B cell (primary cell): ENCODE measurements at regions not wholly inside any gene's neighbourhood (a gene's known extent, or its start where the extent isn't known, plus 50 kb on each side); places are given as distances from the start of the nearest gene placed in this dataset.

ENCODE experiments used
- ATAC-seq: fragments of 200-7000 bp; cut with Tn5 transposase; one replicate; pipeline ENCODE4 v1.10.0; 2021; ENCODE audit warnings: low read depth, mild to moderate bottlenecking, moderate number of reproducible peaks, moderate library complexity
- CTCF ChIA-PET: fragments of 350-600 bp; sonication (Branson Sonifier 250); formaldehyde crosslinking; loops from one replicate; lab custom pipeline; 2021; ENCODE audit warnings: antibody characterized with exemption, inconsistent platforms; lab: Charles Lee
- POLR2A ChIA-PET: fragments of 350-600 bp; sonication (Branson Sonifier 250); formaldehyde crosslinking; loops from one replicate; lab custom pipeline; 2021; ENCODE audit warnings: antibody characterized with exemption; lab: Charles Lee
- DNase-seq: peaks from one replicate; pipeline ENCODE4 v3.0.0; 2013
- H2AFZ ChIP-seq: 2 replicates; pipeline ENCODE4 v1.6.1; 2012; ENCODE audit warnings: mild to moderate bottlenecking, low read depth, low read length; ENCODE audit not compliant: insufficient read depth, poor library complexity, severe bottlenecking
- H3K27ac ChIP-seq, 2 donors: 1 replicate in 1 of 2; 2 replicates in 1 of 2; pipeline ENCODE4 v1.5.1; 2012 to 2013; ENCODE audit warnings: low read length in 2 of 2, mild to moderate bottlenecking in 2 of 2, moderate library complexity in 1 of 2
- H3K27me3 ChIP-seq, 4 experiments: fragments of 200-600 bp in 1 of 4; sonication (generic) in 1 of 4; replicated peaks in 1 of 4; 1 replicate in 2 of 4; 2 replicates in 2 of 4; pipeline versions ENCODE4 v1.6.1 to v1.7.0; 2013 to 2016; ENCODE audit warnings: low read length in 3 of 4, mild to moderate bottlenecking in 2 of 4, mixed read lengths in 1 of 4, moderate library complexity in 1 of 4; ENCODE audit not compliant: insufficient read depth in 4 of 4, control insufficient read depth in 3 of 4; ENCODE audit errors: control extremely low read depth in 1 of 4
- H3K36me3 ChIP-seq, 2 experiments: replicated peaks in 1 of 2; 1 replicate in 1 of 2; 2 replicates in 1 of 2; pipeline versions ENCODE4 v1.6.1 to v1.7.1; 2013; ENCODE audit warnings: low read length in 1 of 2; ENCODE audit not compliant: insufficient read depth in 2 of 2, control insufficient read depth in 1 of 2; ENCODE audit errors: control extremely low read depth in 1 of 2, extremely low read depth in 1 of 2
- H3K4me1 ChIP-seq, 2 donors: fragments of 200-600 bp in 1 of 2; sonication (generic) in 1 of 2; 1 replicate in 1 of 2; 2 replicates in 1 of 2; pipeline versions ENCODE4 v1.5.1 to v1.6.1; 2013 to 2017; ENCODE audit warnings: low read length in 2 of 2; ENCODE audit not compliant: control insufficient read depth in 2 of 2, insufficient read depth in 2 of 2
- H3K4me2 ChIP-seq: replicated peaks from 2 replicates; pipeline ENCODE3; 2012; ENCODE audit warnings: mild to moderate bottlenecking, low read depth, low read length; ENCODE audit not compliant: poor library complexity, severe bottlenecking
- H3K4me3 ChIP-seq, 5 experiments: fragments of 200-600 bp in 1 of 5; sonication (generic) in 1 of 5; 1 replicate in 3 of 5; 2 replicates in 2 of 5; pipeline versions ENCODE4 v1.5.1 to v1.7.0; 2011 to 2016; ENCODE audit warnings: low read length in 4 of 5, mild to moderate bottlenecking in 4 of 5, low read depth in 2 of 5, control low read depth in 1 of 5, moderate library complexity in 1 of 5; ENCODE audit not compliant: insufficient read depth in 1 of 5; ENCODE audit errors: control extremely low read depth in 1 of 5, extremely low read depth in 1 of 5
- H3K79me2 ChIP-seq: fragments of 200-600 bp; sonication (generic); one replicate; pipeline ENCODE4 v1.6.0; 2016; ENCODE audit warnings: low read length; ENCODE audit not compliant: control insufficient read depth, insufficient read depth
- H3K9ac ChIP-seq: fragments of 200-600 bp; sonication (generic); 2 replicates; pipeline ENCODE4 v1.6.1; 2017; ENCODE audit warnings: mild to moderate bottlenecking, low read length, moderate library complexity
- H3K9me3 ChIP-seq, 3 donors: one replicate each; pipeline versions ENCODE4 v1.6.1 to v1.7.1; 2013; ENCODE audit warnings: low read length in 2 of 3; ENCODE audit not compliant: control insufficient read depth in 2 of 3, insufficient read depth in 1 of 3; ENCODE audit errors: control extremely low read depth in 1 of 3
- H4K20me1 ChIP-seq: 2 replicates; pipeline ENCODE4 v1.6.0; 2012; ENCODE audit warnings: mild to moderate bottlenecking, low read length; ENCODE audit not compliant: insufficient read depth, control insufficient read depth, poor library complexity, severe bottlenecking
- H3K27ac Mint-ChIP-seq: one replicate; pipeline ENCODE4 v1.8.0; 2021; ENCODE audit warnings: mixed read lengths
- H3K27me3 Mint-ChIP-seq: one replicate; pipeline ENCODE4 v1.8.0; 2021; ENCODE audit warnings: mixed read lengths
- H3K4me1 Mint-ChIP-seq: one replicate; pipeline ENCODE4 v1.8.0; 2021; ENCODE audit warnings: mixed read lengths
- H3K4me3 Mint-ChIP-seq: one replicate; pipeline ENCODE4 v1.8.0; 2021; ENCODE audit warnings: mixed read lengths
- H3K9me3 Mint-ChIP-seq: one replicate; pipeline ENCODE4 v1.8.0; 2022; ENCODE audit warnings: mixed read lengths; ENCODE audit not compliant: insufficient read depth
- EZH2 ChIP-seq: IDR thresholded peaks from 2 replicates; pipeline ENCODE4 v1.6.1; 2012; ENCODE audit warnings: borderline replicate concordance, low read depth, mild to moderate bottlenecking, moderate library complexity, low read length; ENCODE audit not compliant: insufficient read depth, poor library complexity, severe bottlenecking
- WGBS: methylation state at CpG from one replicate; pipeline ENCODE4 v1.1.5; 2013; ENCODE audit warnings: missing lambda C conversion rate; ENCODE audit not compliant: insufficient coverage; 5-methylcytosine and 5-hydroxymethylcytosine counted together
- intact Hi-C: fragments of 100-400 bp; cut with micrococcal nuclease; formaldehyde crosslinking; loops from one replicate; pipeline ENCODE4 v1.10.0; 2022
- TF ChIP-seq, protein P1 (sequence below): fragments of 200-600 bp; IDR thresholded peaks from one replicate; pipeline ENCODE4 v1.8.0; 2022; ENCODE audit warnings: antibody characterized with exemption, mild to moderate bottlenecking

- Mint-ChIP-seq H3K4me1 (no peaks in the 10 kb centered on the region), H3K9me3 (no peaks in the 10 kb centered on the region), H3K27me3 (no peaks in the 10 kb centered on the region), H3K4me3 (no peak overlapping the region), H3K27ac (no peak overlapping the region)
- Histone ChIP-seq H3K27me3 (no peaks in the 10 kb centered on the region), H4K20me1 (no peaks in the 10 kb centered on the region), H3K4me3 (no peak overlapping the region), H3K4me2 (no peak overlapping the region), H3K79me2 (peaks cover 7% of the 10 kb centered on the region), H2AFZ (no peak overlapping the region), H3K9me3 (no peaks in the 10 kb centered on the region), H3K4me1 (no peaks in the 10 kb centered on the region), H3K27ac (no peak overlapping the region), H3K9ac (no peak overlapping the region), H3K36me3 (no peaks in the 10 kb centered on the region)
- no peak for ATAC-seq
- WGBS = 100% methylated on average over 1 of the region's 7 CpGs
- no peak for TF ChIP-seq EZH2
- TF ChIP-seq, protein P1, sequence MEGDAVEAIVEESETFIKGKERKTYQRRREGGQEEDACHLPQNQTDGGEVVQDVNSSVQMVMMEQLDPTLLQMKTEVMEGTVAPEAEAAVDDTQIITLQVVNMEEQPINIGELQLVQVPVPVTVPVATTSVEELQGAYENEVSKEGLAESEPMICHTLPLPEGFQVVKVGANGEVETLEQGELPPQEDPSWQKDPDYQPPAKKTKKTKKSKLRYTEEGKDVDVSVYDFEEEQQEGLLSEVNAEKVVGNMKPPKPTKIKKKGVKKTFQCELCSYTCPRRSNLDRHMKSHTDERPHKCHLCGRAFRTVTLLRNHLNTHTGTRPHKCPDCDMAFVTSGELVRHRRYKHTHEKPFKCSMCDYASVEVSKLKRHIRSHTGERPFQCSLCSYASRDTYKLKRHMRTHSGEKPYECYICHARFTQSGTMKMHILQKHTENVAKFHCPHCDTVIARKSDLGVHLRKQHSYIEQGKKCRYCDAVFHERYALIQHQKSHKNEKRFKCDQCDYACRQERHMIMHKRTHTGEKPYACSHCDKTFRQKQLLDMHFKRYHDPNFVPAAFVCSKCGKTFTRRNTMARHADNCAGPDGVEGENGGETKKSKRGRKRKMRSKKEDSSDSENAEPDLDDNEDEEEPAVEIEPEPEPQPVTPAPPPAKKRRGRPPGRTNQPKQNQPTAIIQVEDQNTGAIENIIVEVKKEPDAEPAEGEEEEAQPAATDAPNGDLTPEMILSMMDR = no peak
- ChIA-PET CTCF (no interaction called here), POLR2A (no interaction called here)
- DNase-seq = no peak
- intact Hi-C loops = no loop called here
Measured at GRCh38 chr14:100413699-100414098, 90.6 kb downstream of the SLC25A47 start.

DNA sequence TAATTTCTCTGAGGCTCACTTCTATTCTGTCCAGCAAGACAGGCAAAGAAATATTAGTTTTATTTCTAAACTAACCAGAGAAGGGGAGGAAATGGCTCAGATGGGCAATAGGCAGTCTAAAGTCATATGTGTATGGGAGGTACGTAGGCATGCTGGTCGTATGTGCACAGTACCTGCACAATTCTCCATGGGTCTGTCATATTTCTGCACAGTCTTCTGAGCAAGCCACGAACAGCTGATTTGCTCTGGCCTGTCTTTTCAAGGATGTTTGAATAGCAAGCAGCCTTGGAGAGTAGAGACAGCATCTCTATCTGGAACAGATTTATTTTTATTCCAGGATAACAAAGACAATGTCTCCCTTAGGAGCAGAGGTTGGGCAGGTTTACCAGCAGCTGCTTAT lies 92.1 kb downstream of the SLC25A47 start:
- no peaks in the 10 kb centered on the region for H3K36me3 ChIP-seq
- no peaks in the 10 kb centered on the region for H3K4me1 ChIP-seq
- Mint-ChIP-seq H3K4me1 (no peaks in the 10 kb centered on the region), H3K27me3 (no peaks in the 10 kb centered on the region), H3K4me3 (no peak overlapping the region), H3K9me3 (no peaks in the 10 kb centered on the region), H3K27ac (no peak overlapping the region)
- H3K4me2 ChIP-seq = no peak overlapping the region
- H3K4me3 ChIP-seq = no peak overlapping the region
- no peak overlapping the region for H3K27ac ChIP-seq
- intact Hi-C loops = no loop called here
- no peaks in the 10 kb centered on the region for H3K27me3 ChIP-seq
- ChIA-PET POLR2A (no interaction called here), CTCF (no interaction called here)
- no peak overlapping the region for H3K9ac ChIP-seq
- no peaks in the 10 kb centered on the region for H4K20me1 ChIP-seq
- TF ChIP-seq, protein P1 = no peak
- no peak for TF ChIP-seq EZH2
- DNase-seq (no peak), ATAC-seq (no peak)
- no peaks in the 10 kb centered on the region for H3K9me3 ChIP-seq
- no peak overlapping the region for H2AFZ ChIP-seq
- H3K79me2 ChIP-seq = peaks cover 7% of the 10 kb centered on the region
- WGBS = 83% methylated on average over 3 of the region's 3 CpGs
